PC-3 (cell line): ENCODE measurements at regions not wholly inside any gene's neighbourhood (a gene's known extent, or its start where the extent isn't known, plus 50 kb on each side); places are given as distances from the start of the nearest gene placed in this dataset.

Source experiments
- ATAC-seq: fragments of 200-7000 bp; cut with Tn5 transposase; 2 replicates; pipeline ENCODE4 v1.9.1; 2020; ENCODE audit warnings: mild to moderate bottlenecking, moderate library complexity
- BruUV-seq: library from RNA; stranded (reverse); fragments of 400-500 nt; replicated peaks from 2 replicates; lab custom pipeline; 2021; lab: Mats Ljungman, UMichigan
- CTCF ChIA-PET: fragments of 300-600 bp; sonication (Branson Sonifier 250); formaldehyde crosslinking; loops from one replicate; lab custom pipeline; 2022; ENCODE audit warnings: antibody characterized with exemption; lab: Charles Lee
- POLR2A ChIA-PET: fragments of 300-600 bp; sonication (Branson Sonifier 250); formaldehyde crosslinking; loops from one replicate; lab custom pipeline; 2022; ENCODE audit warnings: antibody characterized with exemption; ENCODE audit not compliant: unreplicated experiment; lab: Charles Lee
- DNase-seq: peaks from one replicate; pipeline ENCODE4 v3.0.0-alpha.2; 2015
- H2AFZ ChIP-seq: fragments of 300-600 bp; sonication (generic); 2 replicates; pipeline ENCODE4 v1.6.0; 2016; ENCODE audit warnings: antibody characterized with exemption, low read length
- H3F3A ChIP-seq: fragments of 300-600 bp; sonication (generic); one replicate; pipeline ENCODE4 v1.6.0; 2017; ENCODE audit warnings: antibody characterized with exemption, low read length, control low read depth, mild to moderate bottlenecking; ENCODE audit not compliant: unreplicated experiment
- H3K27ac ChIP-seq: fragments of 300-600 bp; sonication (generic); 2 replicates; pipeline ENCODE4 v1.5.1; 2016; ENCODE audit warnings: mild to moderate bottlenecking, low read length
- H3K27me3 ChIP-seq: fragments of 300-600 bp; sonication (generic); 2 replicates; pipeline ENCODE4 v1.6.1; 2016; ENCODE audit warnings: low read length, mixed read lengths
- H3K36me3 ChIP-seq: fragments of 300-600 bp; sonication (generic); 2 replicates; pipeline ENCODE4 v1.6.1; 2016; ENCODE audit warnings: low read depth, mixed run types, low read length, mixed read lengths
- H3K4me1 ChIP-seq: fragments of 300-600 bp; sonication (generic); 2 replicates; pipeline ENCODE4 v1.5.1; 2016; ENCODE audit warnings: low read length; ENCODE audit not compliant: insufficient read depth
- H3K4me2 ChIP-seq: fragments of 300-600 bp; sonication (generic); 2 replicates; pipeline ENCODE4 v1.6.0; 2016; ENCODE audit warnings: low read length
- H3K4me3 ChIP-seq: fragments of 300-600 bp; sonication (generic); 2 replicates; pipeline ENCODE4 v1.5.1; 2016; ENCODE audit warnings: mild to moderate bottlenecking, low read length, mixed read lengths
- H3K79me2 ChIP-seq: fragments of 300-600 bp; sonication (generic); 2 replicates; pipeline ENCODE4 v1.6.1; 2017; ENCODE audit warnings: low read length, mixed read lengths
- H3K9ac ChIP-seq: fragments of 300-600 bp; sonication (generic); 2 replicates; pipeline ENCODE4 v1.6.0; 2016; ENCODE audit warnings: mild to moderate bottlenecking, low read length
- H3K9me2 ChIP-seq: fragments of 300-600 bp; sonication (generic); replicated peaks from 2 replicates; pipeline ENCODE4 v1.6.1; 2016; ENCODE audit warnings: mixed run types, low read length, mixed read lengths
- H3K9me3 ChIP-seq: fragments of 300-600 bp; sonication (generic); 2 replicates; pipeline ENCODE4 v1.6.1; 2016; ENCODE audit warnings: low read length, mixed read lengths
- H4K20me1 ChIP-seq: fragments of 300-600 bp; sonication (generic); 2 replicates; pipeline ENCODE4 v1.6.1; 2016; ENCODE audit warnings: low read length, mixed read lengths
- CTCF ChIP-seq: fragments of 300-600 bp; sonication (generic); conservative IDR thresholded peaks from 2 replicates; pipeline ENCODE4 v1.5.1; 2017; ENCODE audit warnings: antibody characterized with exemption, low read depth, mild to moderate bottlenecking, low read length
- EZH2 ChIP-seq: fragments of 300-600 bp; sonication (generic); IDR thresholded peaks from one replicate; pipeline ENCODE4 v1.6.1; 2017; ENCODE audit warnings: antibody characterized with exemption, mild to moderate bottlenecking, low read length; ENCODE audit not compliant: unreplicated experiment
- EZH2phosphoT487 ChIP-seq: fragments of 300-600 bp; sonication (generic); IDR thresholded peaks from 2 replicates; pipeline ENCODE4 v1.6.1; 2018; ENCODE audit warnings: mild to moderate bottlenecking, antibody characterized with exemption, low read length, borderline replicate concordance
- intact Hi-C: fragments of 100-400 bp; cut with micrococcal nuclease; formaldehyde crosslinking; loops from 2 replicates; pipeline ENCODE4 v1.9.0; 2023

- Histone ChIP-seq H3K27me3 (no peaks in the 10 kb centered on the region), H3K4me3 (no peak overlapping the region), H3F3A (no peaks in the 10 kb centered on the region), H3K4me1 (no peaks in the 10 kb centered on the region), H3K9me3 (no peaks in the 10 kb centered on the region), H3K4me2 (no peak overlapping the region), H3K27ac (no peak overlapping the region), H3K79me2 (no peaks in the 10 kb centered on the region), H4K20me1 (no peaks in the 10 kb centered on the region), H2AFZ (no peak overlapping the region), H3K9ac (no peak overlapping the region), H3K36me3 (no peaks in the 10 kb centered on the region), H3K9me2 (no peaks in the 10 kb centered on the region)
- intact Hi-C loops: no loop called here
- no TSS peak for BruUV-seq
- CTCF ChIA-PET: no interaction called here
- ATAC-seq: no peak
- no peak for TF ChIP-seq CTCF
- DNase-seq: no peak
- POLR2A ChIA-PET: no interaction called here
Measured at GRCh38 chr5:116686438-116686837, 111.8 kb upstream of the SEMA6A start.

- Histone ChIP-seq H3K27ac (no peak overlapping the region), H3K9ac (no peak overlapping the region), H3K79me2 (no peaks in the 10 kb centered on the region), H3K4me1 (no peaks in the 10 kb centered on the region), H3K27me3 (no peaks in the 10 kb centered on the region), H3F3A (no peaks in the 10 kb centered on the region), H4K20me1 (no peaks in the 10 kb centered on the region), H3K36me3 (no peaks in the 10 kb centered on the region), H3K9me2 (no peaks in the 10 kb centered on the region), H3K4me2 (no peak overlapping the region), H2AFZ (no peak overlapping the region), H3K9me3 (no peaks in the 10 kb centered on the region), H3K4me3 (no peak overlapping the region)
- intact Hi-C loops: no loop called here
- TF ChIP-seq EZH2phosphoT487: no peak
- no peak for TF ChIP-seq EZH2
- no peak for TF ChIP-seq CTCF
- ChIA-PET POLR2A (no interaction called here), CTCF (no interaction called here)
- no peak for DNase-seq
- no TSS peak for BruUV-seq
- ATAC-seq: no peak
Measured at GRCh38 chr5:116685931-116686330, 111.3 kb upstream of the SEMA6A start.

GRCh38 chr5:116685069-116685468, 110.4 kb upstream of the SEMA6A start:
- DNase-seq: no peak
- TF ChIP-seq EZH2 (no peak), CTCF (no peak), EZH2phosphoT487 (no peak)
- no peaks in the 10 kb centered on the region for H3K79me2 ChIP-seq
- H2AFZ ChIP-seq: no peak overlapping the region
- no peak overlapping the region for H3K27ac ChIP-seq
- no peak for ATAC-seq
- no peaks in the 10 kb centered on the region for H3F3A ChIP-seq
- no peaks in the 10 kb centered on the region for H3K9me2 ChIP-seq
- no TSS peak for BruUV-seq
- no peaks in the 10 kb centered on the region for H3K9me3 ChIP-seq
- H3K4me3 ChIP-seq: no peak overlapping the region
- no peaks in the 10 kb centered on the region for H3K4me1 ChIP-seq
- no peak overlapping the region for H3K9ac ChIP-seq
- ChIA-PET POLR2A (no interaction called here), CTCF (no interaction called here)
- no peak overlapping the region for H3K4me2 ChIP-seq
- intact Hi-C loops: no loop called here
- no peaks in the 10 kb centered on the region for H3K36me3 ChIP-seq
- no peaks in the 10 kb centered on the region for H4K20me1 ChIP-seq
- no peaks in the 10 kb centered on the region for H3K27me3 ChIP-seq
